GM21723 (cell line): ENCODE measurements at regions not wholly inside any gene's neighbourhood (a gene's known extent, or its start where the extent isn't known, plus 50 kb on each side); places are given as distances from the start of the nearest gene placed in this dataset.
"Not testable (repeated sequence)": the region's sequence is repeated elsewhere in the genome, so short reads cannot be mapped to it uniquely, and the experiment has no call there.

Source experiments
- ATAC-seq: cut with Tn5 transposase; IDR thresholded peaks from one replicate; pipeline ENCODE4 v1.9.1; 2021; ENCODE audit warnings: mild to moderate bottlenecking, moderate library complexity; ENCODE audit not compliant: unreplicated experiment

GRCh38 chr21:15640113-15640512 is 89.7 kb upstream of the USP25 start:
- not testable (repeated sequence) for ATAC-seq

GRCh38 chr21:15644489-15644888 is 85.3 kb upstream of the USP25 start:
- ATAC-seq: no peak

GRCh38 chr21:15645830-15646229 is 84.0 kb upstream of the USP25 start:
- no peak for ATAC-seq

- ATAC-seq: no peak
Measured at GRCh38 chr21:15650735-15651134, 79.0 kb upstream of the USP25 start.

GRCh38 chr21:15651172-15651571 is 78.6 kb upstream of the USP25 start:
- ATAC-seq: no peak

- no peak for ATAC-seq
Measured at GRCh38 chr21:15653710-15654109, 76.1 kb upstream of the USP25 start.

- ATAC-seq: no peak
Measured at GRCh38 chr21:15654171-15654570, 75.6 kb upstream of the USP25 start.

GRCh38 chr21:15659753-15660422 is 69.9 kb upstream of the USP25 start:
- ATAC-seq: no peak

GRCh38 chr21:15660423-15660804 is 69.4 kb upstream of the USP25 start:
- ATAC-seq: no peak

- no peak for ATAC-seq
Measured at GRCh38 chr21:15667010-15667409, 62.8 kb upstream of the USP25 start.

- no peak for ATAC-seq
Measured at GRCh38 chr21:15667819-15668218, 62.0 kb upstream of the USP25 start.

GRCh38 chr21:15669247-15669646 is 60.5 kb upstream of the USP25 start:
- no peak for ATAC-seq

- peak; percentile 57 for ATAC-seq
Measured at GRCh38 chr21:15671188-15671587, 58.6 kb upstream of the USP25 start.

- ATAC-seq: not testable (repeated sequence)
Measured at GRCh38 chr21:15672578-15672977, 57.2 kb upstream of the USP25 start.

- no peak for ATAC-seq
Measured at GRCh38 chr21:15676935-15677334, 52.8 kb upstream of the USP25 start.

GRCh38 chr21:15679630-15680029 is 50.2 kb upstream of the USP25 start:
- no peak for ATAC-seq
